Endodermal cell (in vitro differentiated cells): ENCODE measurements at regions not wholly inside any gene's neighbourhood (a gene's known extent, or its start where the extent isn't known, plus 50 kb on each side); places are given as distances from the start of the nearest gene placed in this dataset.

Source experiments
- DNase-seq: peaks from one replicate; pipeline ENCODE4 v3.0.0-alpha.2; 2017
- H3K27ac ChIP-seq: 2 replicates; pipeline ENCODE4 v1.5.1; 2013; ENCODE audit warnings: mild to moderate bottlenecking, low read depth, low read length, moderate library complexity
- H3K27me3 ChIP-seq: 2 replicates; pipeline ENCODE4 v1.6.1; 2013; ENCODE audit warnings: mild to moderate bottlenecking, low read length, moderate library complexity; ENCODE audit not compliant: insufficient read depth, control insufficient read depth, poor library complexity, severe bottlenecking
- H3K36me3 ChIP-seq: 2 replicates; pipeline ENCODE4 v1.7.0; 2013; ENCODE audit warnings: mild to moderate bottlenecking, low read length, moderate library complexity; ENCODE audit not compliant: control insufficient read depth, insufficient read depth
- H3K4me1 ChIP-seq: one replicate; pipeline ENCODE4 v1.7.0; 2013; ENCODE audit warnings: low read length; ENCODE audit not compliant: control insufficient read depth, insufficient read depth
- H3K4me3 ChIP-seq: 2 replicates; pipeline ENCODE4 v1.5.1; 2013; ENCODE audit warnings: mild to moderate bottlenecking, low read length, moderate library complexity
- H3K9ac ChIP-seq: 2 replicates; pipeline ENCODE4 v1.6.1; 2013; ENCODE audit warnings: mild to moderate bottlenecking, low read length, moderate library complexity; ENCODE audit not compliant: poor library complexity, severe bottlenecking; ENCODE audit errors: extremely low read depth
- H3K9me3 ChIP-seq: 2 replicates; pipeline ENCODE4 v1.6.1; 2013; ENCODE audit warnings: mild to moderate bottlenecking, low read length, moderate library complexity; ENCODE audit not compliant: control insufficient read depth
- H3K27ac Mint-ChIP-seq: 2 replicates; pipeline ENCODE4 v1.8.0; 2020; ENCODE audit warnings: mixed read lengths
- H3K27me3 Mint-ChIP-seq: 2 replicates; pipeline ENCODE4 v1.8.0; 2021; ENCODE audit warnings: mild to moderate bottlenecking, mixed read lengths; ENCODE audit not compliant: insufficient read depth
- H3K36me3 Mint-ChIP-seq: 2 replicates; pipeline ENCODE4 v1.8.0; 2020; ENCODE audit warnings: low read depth, mixed read lengths
- H3K4me1 Mint-ChIP-seq: 2 replicates; pipeline ENCODE4 v1.8.0; 2020; ENCODE audit warnings: mixed read lengths
- H3K4me3 Mint-ChIP-seq: 2 replicates; pipeline ENCODE4 v1.8.0; 2020; ENCODE audit warnings: mild to moderate bottlenecking, moderate library complexity, mixed read lengths
- H3K9me3 Mint-ChIP-seq: 2 replicates; pipeline ENCODE4 v1.8.0; 2020; ENCODE audit warnings: mild to moderate bottlenecking, mixed read lengths
- CTCF ChIP-seq: fragments of 200-600 bp; sonication (generic); conservative IDR thresholded peaks from 2 replicates; pipeline ENCODE4 v1.5.0; 2021; ENCODE audit warnings: antibody characterized with exemption, mild to moderate bottlenecking
- WGBS, 2 experiments: methylation state at CpG; one replicate each; pipeline versions ENCODE4 v1.1.5 to v1.1.7; 2013; ENCODE audit warnings: missing lambda C conversion rate in 2 of 2, mixed read lengths in 1 of 2; ENCODE audit not compliant: insufficient coverage in 1 of 2, insufficient read length in 1 of 2; 5-methylcytosine and 5-hydroxymethylcytosine counted together

- Mint-ChIP-seq H3K9me3 (peaks cover 12% of the 10 kb centered on the region), H3K36me3 (peaks cover 3% of the 10 kb centered on the region), H3K4me1 (peaks cover 15% of the 10 kb centered on the region), H3K4me3 (no peak overlapping the region), H3K27ac (no peak overlapping the region), H3K27me3 (peaks cover 3% of the 10 kb centered on the region)
- Histone ChIP-seq H3K9ac (no peak overlapping the region), H3K4me1 (peaks cover 2% of the 10 kb centered on the region), H3K27me3 (no peaks in the 10 kb centered on the region), H3K36me3 (no peaks in the 10 kb centered on the region), H3K4me3 (no peak overlapping the region), H3K27ac (no peak overlapping the region), H3K9me3 (peaks cover 13% of the 10 kb centered on the region)
- WGBS, 2 experiments: 92 to 100% methylated on average over 1 to 4 of the region's 5 CpGs
- no peak for TF ChIP-seq CTCF
- no peak for DNase-seq
Measured at GRCh38 chr15:68491415-68492106, 59.6 kb upstream of the ITGA11 start.

- H3K9ac ChIP-seq: no peak overlapping the region
- no peaks in the 10 kb centered on the region for H3K27me3 ChIP-seq
- H3K9me3 Mint-ChIP-seq: peaks cover 7% of the 10 kb centered on the region
- 89 to 96% methylated on average over 4 of the region's 4 CpGs for WGBS, 2 experiments
- no peak overlapping the region for H3K27ac Mint-ChIP-seq
- DNase-seq: no peak
- H3K27ac ChIP-seq: no peak overlapping the region
- no peaks in the 10 kb centered on the region for H3K36me3 ChIP-seq
- H3K4me1 ChIP-seq: peaks cover 2% of the 10 kb centered on the region
- no peak for TF ChIP-seq CTCF
- H3K4me3 ChIP-seq: no peak overlapping the region
- H3K27me3 Mint-ChIP-seq: no peaks in the 10 kb centered on the region
- H3K4me1 Mint-ChIP-seq: peaks cover 22% of the 10 kb centered on the region
- no peaks in the 10 kb centered on the region for H3K36me3 Mint-ChIP-seq
- H3K9me3 ChIP-seq: peaks cover 5% of the 10 kb centered on the region
- no peak overlapping the region for H3K4me3 Mint-ChIP-seq
Measured at GRCh38 chr15:68492855-68493254, 60.9 kb upstream of the ITGA11 start.

DNA sequence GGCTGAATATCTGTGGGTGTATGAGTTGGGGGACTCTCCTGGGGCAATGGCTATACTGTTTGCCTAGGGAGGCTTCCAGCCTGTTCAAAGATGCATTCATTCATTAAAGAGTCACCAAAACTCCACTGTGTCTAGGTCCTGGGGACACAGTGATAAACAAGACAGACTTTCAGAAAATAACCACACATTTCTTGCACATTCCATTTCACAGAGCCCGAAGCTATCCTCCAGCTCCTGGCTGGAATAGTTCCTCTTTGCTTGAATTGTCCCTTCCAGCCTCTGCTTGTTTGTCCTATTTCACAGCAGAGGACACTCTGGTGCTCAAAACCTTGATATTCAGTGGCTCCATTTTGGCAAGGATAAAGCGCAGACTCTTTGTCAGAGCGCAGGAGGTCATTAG, 61.7 kb upstream of the ITGA11 start:
- Mint-ChIP-seq H3K4me1 (peaks cover 19% of the 10 kb centered on the region), H3K4me3 (no peak overlapping the region)

More for the DNA sequence above, 61.7 kb upstream of the ITGA11 start:
- Histone ChIP-seq H3K27ac (no peak overlapping the region), H3K36me3 (no peaks in the 10 kb centered on the region), H3K27me3 (no peaks in the 10 kb centered on the region), H3K9ac (no peak overlapping the region), H3K4me3 (no peak overlapping the region), H3K9me3 (no peaks in the 10 kb centered on the region), H3K4me1 (no peaks in the 10 kb centered on the region)
- no peaks in the 10 kb centered on the region for H3K9me3 Mint-ChIP-seq
- no peaks in the 10 kb centered on the region for H3K36me3 Mint-ChIP-seq
- whole genome bisulfite sequencing, 2 experiments: 96 to 100% methylated on average over 3 of the region's 3 CpGs
- TF ChIP-seq CTCF: no peak
- H3K27ac Mint-ChIP-seq: no peak overlapping the region
- no peak for DNase-seq
- H3K27me3 Mint-ChIP-seq: no peaks in the 10 kb centered on the region
